Uterus (tissue), 2 donors: ENCODE measurements at regions not wholly inside any gene's neighbourhood (a gene's known extent, or its start where the extent isn't known, plus 50 kb on each side); places are given as distances from the start of the nearest gene placed in this dataset.

Experiments used
- POLR2A ChIP-seq, 2 donors: fragments of 450-650 bp; IDR thresholded peaks; one replicate each; pipeline ENCODE4 v1.6.1; 2016; ENCODE audit warnings: antibody characterized with exemption in 2 of 2, mild to moderate bottlenecking in 1 of 2, moderate library complexity in 1 of 2
- TF ChIP-seq, protein P1 (sequence below), 4 experiments: fragments of 200-600 bp in 2 of 4; fragments of 450-650 bp in 2 of 4; sonication (generic) in 2 of 4; IDR thresholded peaks; one replicate each; pipeline ENCODE4 v1.5.1; 2016 to 2019; ENCODE audit warnings: antibody characterized with exemption in 4 of 4, mild to moderate bottlenecking in 2 of 4, moderate library complexity in 1 of 4

DNA sequence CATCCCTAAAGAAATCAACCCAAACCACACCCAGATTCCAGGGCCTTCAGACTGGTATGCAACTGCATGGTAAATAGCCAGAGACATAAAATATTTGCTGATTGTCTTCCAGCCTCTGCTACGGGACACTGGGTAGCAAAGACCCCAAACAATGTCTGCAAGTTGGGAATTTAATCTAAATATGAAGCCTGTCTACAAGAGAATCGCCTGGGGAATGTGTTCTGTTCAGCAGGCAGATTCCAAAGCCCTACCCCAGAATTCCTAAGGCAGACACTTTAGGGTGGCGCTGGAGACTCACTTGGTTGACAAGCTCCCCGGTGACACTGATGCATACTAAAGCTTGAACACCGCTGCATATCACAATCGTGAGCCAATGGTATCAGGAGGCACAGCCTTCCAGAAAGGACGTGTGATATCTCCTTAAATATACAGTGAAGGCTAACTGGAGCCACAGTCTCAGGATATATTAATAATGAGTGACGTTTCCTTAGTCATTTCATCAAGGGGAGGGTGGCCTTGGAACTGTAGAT lies 684.1 kb downstream of the NTRK3 start:
- TF ChIP-seq, protein P1, sequence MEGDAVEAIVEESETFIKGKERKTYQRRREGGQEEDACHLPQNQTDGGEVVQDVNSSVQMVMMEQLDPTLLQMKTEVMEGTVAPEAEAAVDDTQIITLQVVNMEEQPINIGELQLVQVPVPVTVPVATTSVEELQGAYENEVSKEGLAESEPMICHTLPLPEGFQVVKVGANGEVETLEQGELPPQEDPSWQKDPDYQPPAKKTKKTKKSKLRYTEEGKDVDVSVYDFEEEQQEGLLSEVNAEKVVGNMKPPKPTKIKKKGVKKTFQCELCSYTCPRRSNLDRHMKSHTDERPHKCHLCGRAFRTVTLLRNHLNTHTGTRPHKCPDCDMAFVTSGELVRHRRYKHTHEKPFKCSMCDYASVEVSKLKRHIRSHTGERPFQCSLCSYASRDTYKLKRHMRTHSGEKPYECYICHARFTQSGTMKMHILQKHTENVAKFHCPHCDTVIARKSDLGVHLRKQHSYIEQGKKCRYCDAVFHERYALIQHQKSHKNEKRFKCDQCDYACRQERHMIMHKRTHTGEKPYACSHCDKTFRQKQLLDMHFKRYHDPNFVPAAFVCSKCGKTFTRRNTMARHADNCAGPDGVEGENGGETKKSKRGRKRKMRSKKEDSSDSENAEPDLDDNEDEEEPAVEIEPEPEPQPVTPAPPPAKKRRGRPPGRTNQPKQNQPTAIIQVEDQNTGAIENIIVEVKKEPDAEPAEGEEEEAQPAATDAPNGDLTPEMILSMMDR (IDR thresholded peaks at IDR 0.05), result no peak
- no peak for TF ChIP-seq POLR2A (IDR thresholded peaks at IDR 0.05)
